GM21390 (cell line): ENCODE measurements at regions not wholly inside any gene's neighbourhood (a gene's known extent, or its start where the extent isn't known, plus 50 kb on each side); places are given as distances from the start of the nearest gene placed in this dataset.
"Not testable (repeated sequence)": the region's sequence is repeated elsewhere in the genome, so short reads cannot be mapped to it uniquely, and the experiment has no call there.

Source experiments
- ATAC-seq: cut with Tn5 transposase; IDR thresholded peaks from one replicate; pipeline ENCODE4 v1.9.1; 2021; ENCODE audit not compliant: unreplicated experiment

DNA sequence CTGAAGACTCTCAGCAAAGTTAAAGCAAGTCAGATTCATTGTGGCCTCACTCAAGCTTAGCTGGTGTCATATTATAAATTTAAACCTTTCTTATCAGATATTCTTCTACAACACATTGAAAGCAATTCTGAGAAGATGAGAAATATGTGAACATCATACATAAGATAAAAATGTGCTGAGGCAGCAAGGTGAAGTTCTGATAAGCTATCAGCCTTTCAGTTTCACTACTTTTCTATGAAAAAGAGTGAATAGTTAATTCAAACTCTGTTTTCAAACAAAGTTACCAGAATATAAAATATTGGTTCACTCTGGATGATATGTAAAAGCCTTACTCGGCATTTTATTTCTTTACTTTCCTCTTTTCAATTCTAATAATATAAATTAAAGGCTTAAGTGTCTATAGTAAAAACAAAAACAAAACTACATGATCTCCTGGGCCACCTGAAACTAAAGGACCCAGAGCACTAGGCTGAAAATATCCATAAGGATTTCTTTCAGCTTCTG is 824.4 kb downstream of the MTRR start:
- no peak for ATAC-seq

DNA sequence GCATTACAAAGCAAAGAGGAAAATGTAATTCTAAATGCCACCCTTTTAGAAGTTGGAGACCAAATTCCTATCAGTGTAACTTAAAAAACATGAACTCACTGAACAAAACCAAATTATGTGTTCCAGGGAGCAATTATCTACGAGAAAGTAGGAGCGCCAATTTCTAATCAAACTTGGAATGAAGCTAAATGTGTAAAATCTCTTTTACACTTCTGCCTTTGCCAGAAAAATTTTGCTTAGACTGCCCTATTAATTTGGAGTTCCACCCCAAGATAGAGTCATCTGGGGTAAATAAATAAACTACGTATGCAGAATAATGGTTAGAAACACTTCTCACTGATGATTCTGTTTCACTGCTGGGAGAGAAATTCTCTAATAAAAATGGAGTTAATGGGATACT is 825.6 kb downstream of the MTRR start:
- ATAC-seq: no peak

DNA sequence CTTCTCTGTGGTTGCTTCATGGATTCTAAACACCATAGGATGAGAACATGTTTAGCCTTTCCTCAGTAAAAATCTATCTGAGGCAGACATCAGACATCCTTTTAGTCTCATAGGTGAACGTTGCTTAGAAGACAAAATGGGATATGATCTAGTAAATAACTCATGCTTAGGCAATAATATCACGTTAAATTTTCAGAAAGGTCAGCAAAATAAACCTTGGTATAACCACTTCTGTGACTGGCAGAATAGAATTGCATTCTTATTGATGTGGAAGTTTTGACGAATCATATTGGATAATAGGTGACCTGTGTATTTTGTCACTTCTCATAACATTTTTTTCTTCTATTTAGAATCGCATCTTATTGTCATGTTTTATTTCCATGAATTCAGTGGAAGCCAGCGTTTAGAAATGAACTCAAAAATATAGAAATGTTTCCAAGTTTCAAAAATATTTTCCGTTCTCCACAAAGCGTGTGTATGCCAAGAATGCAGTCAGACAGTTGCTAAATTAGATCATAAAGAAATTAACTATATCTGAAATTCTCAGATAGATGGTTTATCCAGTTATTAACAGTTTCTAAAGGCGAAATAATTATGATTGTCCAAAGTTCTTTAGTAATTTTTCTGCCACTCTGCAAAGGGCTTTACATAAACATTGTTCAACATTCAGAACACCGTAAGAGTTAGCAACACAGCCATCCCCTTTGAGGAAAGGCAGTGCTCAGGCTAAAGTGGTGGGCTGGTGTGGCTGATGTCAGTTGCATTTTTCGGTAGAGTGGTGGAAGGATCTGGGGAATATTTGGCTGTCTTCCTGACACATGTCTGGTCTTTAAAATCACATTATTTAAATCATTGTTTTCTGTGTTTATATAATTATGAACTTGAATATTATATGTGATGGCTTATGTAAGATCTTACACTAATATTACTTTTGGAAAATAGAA is 827.2 kb downstream of the MTRR start:
- no peak for ATAC-seq

DNA sequence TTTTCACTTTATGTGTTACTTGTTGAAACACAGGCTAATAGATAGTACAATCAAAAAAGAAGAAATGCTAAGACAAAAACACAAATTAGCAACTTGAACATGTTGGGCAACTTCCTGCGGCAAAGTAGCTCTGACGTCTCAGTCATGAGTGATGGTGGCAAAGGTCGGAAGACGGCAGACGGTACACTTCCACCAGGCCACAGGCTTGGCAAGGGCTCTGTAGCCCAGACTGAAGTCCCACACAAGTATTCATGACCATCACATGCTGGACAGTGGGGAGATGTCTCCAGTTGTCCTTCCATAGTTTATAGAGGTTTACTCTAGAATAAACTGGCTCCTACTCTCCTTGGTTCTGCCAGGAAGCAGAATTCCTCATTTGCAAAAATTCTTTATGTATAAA is 831.3 kb downstream of the MTRR start:
- ATAC-seq: no peak

DNA sequence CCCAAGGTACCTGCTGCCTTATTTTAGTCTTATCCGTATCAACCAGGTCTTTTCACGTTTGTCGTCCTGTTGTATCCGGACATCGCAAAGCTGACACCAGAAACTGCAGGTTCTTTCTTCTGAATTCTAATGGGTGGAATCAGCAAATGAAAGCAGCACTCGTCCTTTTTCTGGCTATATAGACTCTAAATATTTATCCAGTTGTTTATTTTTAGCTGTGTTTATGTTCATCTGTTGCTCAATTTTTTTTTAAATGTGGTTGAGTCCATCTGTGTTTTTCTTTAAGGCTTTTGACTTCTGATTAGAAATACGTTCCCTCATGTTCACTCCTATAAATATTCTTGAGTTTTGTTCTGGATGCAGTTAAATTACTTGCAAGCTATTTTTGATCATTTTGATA is 831.7 kb downstream of the MTRR start:
- ATAC-seq: no peak

DNA sequence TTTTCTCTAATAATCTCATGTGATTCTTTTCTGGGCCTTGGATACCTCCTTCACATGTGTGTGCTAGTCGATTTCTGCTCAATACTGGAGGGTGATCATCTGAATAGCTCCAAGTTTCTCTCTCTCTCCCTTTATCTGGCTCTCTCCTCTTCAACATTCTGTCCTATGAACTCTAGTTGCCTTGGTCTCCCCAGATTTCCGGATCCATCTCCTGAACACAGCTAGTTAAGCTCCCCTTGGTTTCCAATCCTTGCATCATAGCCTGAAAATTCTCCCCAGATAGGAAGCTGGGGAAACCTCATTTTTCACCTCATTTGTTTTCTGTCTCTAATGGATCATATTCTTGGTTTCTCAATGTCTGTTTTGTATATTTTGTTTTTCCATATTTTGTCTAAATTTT is 832.3 kb downstream of the MTRR start:
- no peak for ATAC-seq

DNA sequence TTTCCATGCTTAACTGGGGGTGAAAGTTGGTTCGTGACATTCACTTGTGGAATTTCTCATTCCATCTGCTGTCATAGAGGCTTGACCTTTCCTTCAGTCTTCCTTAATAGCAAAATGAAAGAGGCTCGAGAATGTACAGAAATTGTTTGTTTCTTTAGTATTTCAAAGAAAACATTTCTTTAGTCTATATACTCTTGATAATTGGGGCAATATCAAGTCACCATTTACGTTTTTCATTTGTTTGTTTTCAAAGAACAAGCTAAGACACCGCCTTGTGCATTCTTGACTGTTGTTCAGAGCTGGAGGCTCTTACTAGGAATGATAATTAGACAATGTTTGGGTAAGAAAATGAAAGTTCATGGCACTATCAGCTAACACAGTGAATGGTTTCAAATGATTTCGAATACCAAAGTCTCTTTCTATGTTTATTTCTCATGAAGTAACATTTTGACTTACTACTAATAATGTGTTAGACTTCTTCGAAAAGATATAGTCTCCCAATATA is 835.4 kb downstream of the SEMA5A start:
- ATAC-seq: no peak

DNA sequence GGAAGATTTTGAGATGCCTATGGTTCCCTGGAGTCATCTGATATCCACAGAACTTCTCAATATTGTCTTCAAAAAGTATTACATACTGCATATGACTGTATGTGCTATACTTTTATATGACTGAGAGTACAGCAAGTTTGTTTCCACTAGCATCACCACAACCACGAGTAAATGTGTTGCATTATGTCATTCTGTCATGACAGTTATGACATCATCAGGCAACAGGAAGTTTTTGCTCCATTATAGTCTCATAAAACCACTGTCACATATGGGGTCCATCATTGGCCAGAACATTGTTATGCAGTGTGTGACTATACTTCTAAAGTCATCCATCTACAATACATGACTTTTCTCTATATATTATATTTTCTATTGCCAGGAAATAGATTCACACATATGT is 831.7 kb downstream of the SEMA5A start:
- ATAC-seq: no peak

DNA sequence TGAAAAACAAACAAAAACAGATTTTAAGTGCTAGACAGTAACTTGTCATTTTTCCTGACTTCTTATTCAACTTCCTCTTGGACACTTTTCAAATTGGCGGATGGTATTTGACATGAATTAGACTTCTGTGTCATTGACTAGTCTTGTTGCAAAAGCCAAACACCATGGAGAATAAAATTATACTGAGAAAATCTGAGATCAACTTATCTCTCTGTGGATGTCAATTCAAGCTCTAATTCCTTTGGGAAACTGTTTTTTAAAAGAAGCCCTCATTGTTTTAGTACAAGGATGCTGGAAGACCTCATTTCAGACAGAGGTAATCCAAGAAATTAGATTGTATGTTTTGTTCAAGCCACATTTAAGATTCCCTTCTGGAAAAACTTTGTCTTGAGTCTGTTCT is 831.0 kb downstream of the SEMA5A start:
- ATAC-seq: no peak

DNA sequence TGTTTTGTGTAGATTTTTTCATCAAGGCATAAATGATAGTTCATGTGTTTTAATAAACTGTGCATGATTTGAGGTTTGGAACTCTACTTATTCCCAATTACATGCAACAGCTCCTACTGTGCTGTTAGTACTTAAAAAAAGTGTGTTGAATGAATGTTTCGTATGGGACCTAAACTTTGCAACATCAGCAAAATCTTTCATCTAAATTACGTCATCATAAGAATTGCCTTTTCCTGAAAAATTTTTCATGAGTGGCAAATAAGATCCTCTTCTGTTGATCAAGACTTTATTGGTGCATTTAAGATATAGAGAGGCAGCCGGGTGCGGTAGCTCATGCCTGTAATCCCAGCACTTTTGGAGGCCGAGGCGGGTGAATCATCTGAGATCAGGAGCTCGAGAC is 826.1 kb downstream of the SEMA5A start:
- ATAC-seq: no peak

DNA sequence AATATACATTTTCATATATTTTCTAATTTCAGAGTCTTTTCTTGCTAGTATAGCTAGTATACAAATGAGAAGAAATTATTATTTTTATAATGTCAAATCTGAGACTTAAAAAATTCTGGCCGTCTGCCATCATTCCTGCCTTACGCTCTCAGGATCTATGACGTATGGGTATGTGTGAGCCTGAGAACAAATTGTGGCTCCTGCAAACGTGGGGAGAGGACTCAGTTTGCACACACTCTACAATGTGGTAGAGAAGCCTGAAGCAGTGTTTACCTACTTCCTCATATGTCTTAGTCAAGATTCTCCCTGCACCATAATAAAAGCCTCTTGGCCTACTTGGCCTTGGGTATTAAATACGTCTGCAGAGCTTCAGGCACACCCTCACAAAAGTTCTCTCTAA is 825.4 kb downstream of the SEMA5A start:
- ATAC-seq: no peak

DNA sequence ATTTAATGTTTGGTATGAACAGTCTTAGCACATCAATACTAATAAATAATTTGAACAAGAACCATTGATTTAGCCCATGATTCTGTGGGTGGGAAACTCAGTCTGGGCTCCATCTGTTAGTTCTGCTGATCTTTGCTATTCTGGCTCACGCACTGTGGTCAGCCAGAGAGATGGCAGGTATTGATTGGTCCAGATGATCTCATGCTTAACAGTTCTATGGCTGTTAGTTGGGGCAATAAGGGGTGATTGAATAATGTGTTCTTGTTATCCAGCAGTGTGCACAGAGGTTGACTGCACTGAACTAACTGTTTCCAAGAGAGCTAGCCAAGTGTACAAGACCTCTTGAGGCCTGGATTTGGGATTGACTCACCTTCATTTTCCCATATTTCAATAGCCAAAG is 824.3 kb downstream of the SEMA5A start:
- no peak for ATAC-seq

DNA sequence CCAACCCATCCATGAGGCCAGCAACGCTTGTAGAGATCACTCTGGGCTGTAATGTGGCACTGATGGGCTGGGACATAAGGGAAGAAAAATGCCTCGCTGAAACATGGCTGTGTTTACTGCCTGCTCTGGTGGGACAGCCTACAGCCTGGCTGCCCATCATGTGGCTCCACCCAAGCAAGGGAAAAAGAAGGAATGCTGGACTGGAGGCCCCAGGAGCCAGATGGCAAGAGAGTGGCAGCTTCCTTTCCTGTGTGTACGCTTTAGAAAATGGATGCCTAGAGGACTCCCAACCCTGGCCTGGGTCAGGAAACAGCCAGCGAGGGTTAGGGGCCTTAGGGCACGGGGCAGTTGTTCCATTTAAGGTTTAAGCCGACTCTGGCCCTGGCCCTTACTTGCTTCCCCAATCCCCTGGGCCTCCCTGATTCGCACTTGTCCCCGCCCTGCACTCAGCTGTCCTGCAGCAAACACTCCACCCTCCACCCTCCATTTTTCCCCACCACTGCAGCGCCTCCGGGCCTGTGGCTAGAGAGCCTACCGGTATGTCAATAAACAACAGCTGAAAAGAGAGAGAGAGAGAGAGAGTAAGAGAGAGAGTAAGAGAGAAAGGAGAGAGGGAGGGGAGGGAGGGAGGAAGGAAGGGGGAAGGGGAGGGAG is 819.4 kb downstream of the SEMA5A start:
- ATAC-seq: no peak

DNA sequence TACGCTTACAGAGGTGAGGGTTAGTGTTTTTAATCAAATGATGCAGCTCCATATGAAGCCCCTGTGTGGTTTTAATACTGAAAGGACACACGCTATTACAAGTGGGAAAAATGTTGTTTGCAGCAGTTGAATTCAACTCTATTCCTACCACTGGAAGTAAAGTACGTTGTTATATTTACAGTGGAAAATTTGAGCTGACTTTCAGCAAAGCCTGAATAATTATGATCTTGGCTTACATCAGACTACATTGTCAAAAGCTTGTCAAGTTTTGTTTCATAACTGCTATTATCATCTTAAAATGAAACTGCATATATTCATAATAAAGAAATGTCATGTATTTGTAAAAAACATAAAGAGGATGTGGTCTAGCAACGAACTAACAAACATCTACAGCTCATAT is 818.5 kb downstream of the SEMA5A start:
- no peak for ATAC-seq

DNA sequence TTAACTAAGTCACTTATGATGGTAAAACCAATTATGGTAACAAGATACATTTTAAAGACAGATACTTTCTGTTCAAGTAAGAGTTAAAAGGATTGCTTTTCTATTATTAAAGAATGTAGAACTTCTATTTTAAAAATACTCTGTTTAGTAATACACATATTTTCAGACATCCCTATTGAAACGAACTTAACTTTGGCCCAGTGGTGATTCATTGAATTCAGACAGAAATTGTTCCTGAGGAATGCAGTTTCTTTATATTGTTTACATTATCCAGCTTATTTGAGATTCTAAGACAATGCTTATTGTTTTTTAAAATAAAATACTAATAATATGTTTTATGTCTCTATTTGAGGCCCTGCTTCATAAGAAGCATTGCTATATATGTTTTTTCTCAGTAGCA is 816.4 kb downstream of the SEMA5A start:
- ATAC-seq: no peak

DNA sequence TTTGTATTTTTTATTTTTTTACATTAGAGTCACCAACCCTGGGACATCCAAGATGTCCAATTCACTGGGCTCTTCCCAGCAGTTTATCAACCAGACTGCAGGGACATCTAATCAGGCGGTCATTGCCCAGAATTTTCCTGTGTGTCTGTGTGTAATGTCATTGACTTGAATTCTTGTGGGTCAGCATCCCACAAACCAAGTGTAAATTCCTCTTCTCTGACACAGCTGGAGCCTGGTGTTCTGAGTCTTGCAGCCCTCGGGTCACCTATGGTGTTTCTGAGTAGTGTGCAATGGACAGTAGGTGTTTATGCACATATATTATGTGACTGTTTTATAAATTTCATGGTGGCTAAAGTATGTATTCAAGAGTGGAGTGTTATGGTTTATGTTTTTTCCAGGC is 815.7 kb downstream of the SEMA5A start:
- no peak for ATAC-seq

DNA sequence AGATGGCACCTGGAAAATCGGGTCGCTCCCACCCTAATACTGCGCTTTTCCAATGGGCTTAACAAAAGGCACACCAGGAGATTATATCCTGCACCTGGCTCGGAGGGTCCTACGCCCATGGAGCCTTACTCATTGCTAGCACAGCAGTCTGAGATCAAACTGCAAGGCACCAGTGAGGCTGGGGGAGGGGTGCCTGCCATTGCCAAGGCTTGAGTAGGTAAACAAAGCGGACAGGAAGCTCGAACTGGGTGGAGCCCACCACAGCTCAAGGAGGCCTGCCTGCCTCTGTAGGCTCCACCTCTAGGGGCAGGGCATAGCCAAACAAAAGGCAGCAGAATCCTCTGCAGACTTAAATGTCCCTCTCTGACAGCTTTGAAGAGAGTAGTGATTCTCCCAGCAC is 814.8 kb downstream of the SEMA5A start:
- not testable (repeated sequence) for ATAC-seq

DNA sequence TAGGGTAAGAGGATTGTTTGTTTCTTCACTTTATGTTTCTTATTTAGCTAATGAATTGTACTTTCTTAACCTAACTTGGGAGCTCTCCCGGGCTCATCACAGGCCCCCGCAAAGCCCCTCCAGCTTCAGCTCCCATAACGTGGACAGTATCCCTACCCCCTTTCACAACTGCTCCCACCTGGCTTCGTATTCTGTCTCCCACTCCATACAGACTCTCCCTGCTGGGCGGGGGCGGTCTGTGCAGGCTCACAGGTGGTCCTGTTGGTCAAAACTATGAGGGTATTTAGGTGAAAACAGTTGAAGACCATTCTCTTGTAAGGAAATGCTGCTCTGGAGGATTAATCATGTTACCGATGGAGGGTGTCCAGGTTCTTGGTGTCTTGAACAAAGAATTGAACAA is 805.3 kb downstream of the SEMA5A start:
- no peak for ATAC-seq

DNA sequence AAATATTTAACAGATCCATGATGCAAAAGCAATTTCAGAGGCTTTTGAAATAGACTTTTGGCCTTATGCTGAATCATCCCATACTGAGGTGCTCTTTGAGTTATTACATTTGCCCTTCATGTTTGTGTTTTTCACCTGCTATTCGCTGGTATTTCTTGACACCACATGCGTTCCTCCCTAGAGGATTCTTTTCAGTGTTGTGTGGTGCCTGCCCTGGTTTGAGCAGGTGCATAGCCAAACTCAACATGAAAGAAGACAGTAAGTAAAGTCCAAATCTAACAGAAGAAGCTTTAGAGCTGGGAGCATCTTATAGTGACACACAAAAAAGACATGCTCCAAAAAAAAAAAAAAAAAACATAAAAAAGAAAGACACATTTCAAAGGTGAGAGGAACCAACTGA is 796.3 kb downstream of the SEMA5A start:
- ATAC-seq: no peak

DNA sequence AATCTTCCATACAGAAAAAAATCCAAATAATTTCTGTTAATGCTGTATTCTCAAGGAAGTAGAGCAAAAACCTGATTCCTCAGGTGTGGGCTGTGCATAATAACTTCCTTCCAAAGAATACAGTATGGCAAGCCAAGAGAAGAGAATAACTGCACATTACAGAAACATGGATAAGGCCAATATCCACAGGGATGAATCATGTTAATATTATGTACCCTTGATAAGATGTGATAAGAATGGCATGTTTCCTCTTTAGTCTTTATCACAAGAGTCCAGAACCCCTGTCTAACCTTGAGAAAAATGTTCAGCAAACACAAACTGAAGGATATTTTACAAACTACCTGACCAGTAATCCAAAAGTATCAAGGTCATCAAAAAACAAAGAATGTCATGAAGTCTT is 795.8 kb downstream of the SEMA5A start:
- no peak for ATAC-seq

DNA sequence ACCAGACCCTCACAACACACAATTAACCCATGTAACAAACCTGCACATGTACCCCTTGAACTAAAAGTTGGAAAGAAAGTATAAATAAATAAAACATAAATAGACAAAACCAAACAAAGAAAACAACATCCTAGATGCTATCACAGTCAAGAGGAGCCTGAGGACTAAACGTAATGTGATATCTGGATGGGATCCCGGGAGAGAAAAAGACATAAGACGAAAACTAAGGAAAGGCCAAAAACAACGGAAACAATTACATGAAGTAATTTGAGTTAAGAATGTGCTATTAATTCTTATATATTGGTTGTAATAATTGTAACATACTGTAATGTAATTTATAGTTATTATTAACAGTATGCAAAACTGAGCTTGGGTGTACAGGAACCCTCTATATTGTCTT is 793.9 kb downstream of the SEMA5A start:
- ATAC-seq: no peak

DNA sequence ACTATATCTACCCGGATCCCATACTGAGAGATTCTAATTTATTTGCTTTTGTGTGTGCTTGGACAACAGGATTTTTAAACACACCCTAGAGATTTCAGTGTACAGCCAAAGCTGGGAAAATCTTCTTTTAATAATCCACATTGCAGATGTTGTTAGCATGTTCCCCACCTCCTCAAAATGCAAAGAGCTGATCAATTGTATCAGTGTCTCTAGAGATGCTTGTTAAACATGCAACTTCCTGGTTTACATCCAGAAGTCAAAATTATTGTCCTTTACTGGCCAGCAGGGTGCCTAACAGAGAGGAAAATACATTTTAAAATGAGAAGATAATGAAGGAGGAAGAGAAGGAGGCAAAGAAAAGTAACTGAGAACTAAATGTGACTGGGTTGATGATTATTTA is 793.3 kb downstream of the SEMA5A start:
- no peak for ATAC-seq
